HG03432 (cell line): ENCODE measurements at regions not wholly inside any gene's neighbourhood (a gene's known extent, or its start where the extent isn't known, plus 50 kb on each side); places are given as distances from the start of the nearest gene placed in this dataset.

Experiments used
- ATAC-seq: cut with Tn5 transposase; IDR thresholded peaks from one replicate; pipeline ENCODE4 v1.9.1; 2021; ENCODE audit warnings: mild to moderate bottlenecking, moderate library complexity; ENCODE audit not compliant: unreplicated experiment

GRCh38 chr4:187940299-187940698 lies 55.3 kb upstream of the ZFP42 start:
- ATAC-seq, result no peak

- no peak for ATAC-seq
Measured at GRCh38 chr4:187942968-187943367, 52.6 kb upstream of the ZFP42 start.

GRCh38 chr4:187944179-187944578 lies 51.4 kb upstream of the ZFP42 start:
- no peak for ATAC-seq
